Activated T-cell treated with anti-CD3 and anti-CD28 coated beads, Interleukin-2, amount 50 U/mL, for 4 hours (primary cell): ENCODE measurements at regions not wholly inside any gene's neighbourhood (a gene's known extent, or its start where the extent isn't known, plus 50 kb on each side); places are given as distances from the start of the nearest gene placed in this dataset.

Experiments used
- ATAC-seq, 2 donors: fragments of 200-7000 bp; cut with Tn5 transposase; one replicate each; pipeline ENCODE4 v1.10.0; 2021
- DNase-seq: peaks from one replicate; pipeline ENCODE4 v3.0.0-alpha.2; 2020
- H3K27me3 Mint-ChIP-seq: one replicate; pipeline ENCODE4 v1.8.0; 2021; ENCODE audit warnings: low read depth, mixed read lengths
- H3K36me3 Mint-ChIP-seq: one replicate; pipeline ENCODE4 v1.8.0; 2022; ENCODE audit warnings: mixed read lengths; ENCODE audit not compliant: insufficient read depth
- H3K4me1 Mint-ChIP-seq: one replicate; pipeline ENCODE4 v1.8.0; 2021; ENCODE audit warnings: low read depth, mixed read lengths
- H3K4me3 Mint-ChIP-seq: one replicate; pipeline ENCODE4 v1.8.0; 2021; ENCODE audit warnings: mild to moderate bottlenecking, moderate library complexity, mixed read lengths
- H3K9me3 Mint-ChIP-seq: one replicate; pipeline ENCODE4 v1.8.0; 2021; ENCODE audit warnings: mixed read lengths

DNA sequence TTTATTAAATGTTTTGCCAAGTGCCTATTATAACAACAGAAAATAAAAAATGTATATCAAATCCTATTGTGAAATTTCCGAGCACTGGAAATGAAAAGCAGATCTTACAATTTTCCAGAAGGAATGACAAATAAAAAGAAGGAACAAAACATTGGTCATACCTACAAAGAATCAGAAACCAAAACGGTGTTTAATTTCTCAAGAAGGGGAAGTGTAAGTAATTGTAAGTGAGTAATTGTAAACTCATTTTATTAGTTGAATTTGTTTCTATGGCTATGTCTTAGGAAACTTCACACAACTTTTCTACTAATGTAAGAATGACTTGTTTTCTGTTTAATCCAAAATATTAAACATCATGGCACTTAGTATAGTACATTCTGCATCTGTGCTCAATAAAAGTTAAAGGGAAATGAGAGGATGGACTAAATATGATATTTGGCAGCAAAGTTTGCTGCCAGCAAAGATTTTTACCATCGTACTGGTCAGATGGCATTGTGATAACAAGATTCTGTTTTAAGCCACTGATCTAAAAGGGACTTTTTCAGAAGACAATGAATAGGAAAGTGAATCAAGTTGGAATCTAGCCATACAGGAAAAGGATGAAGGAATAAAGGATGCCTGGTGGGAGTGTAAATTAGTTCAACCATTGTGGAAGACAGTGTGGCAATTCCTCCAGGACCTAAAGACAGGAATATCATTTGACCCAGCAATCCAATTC is 232.4 kb downstream of the NFKBIZ start:
- DNase-seq (no peak), ATAC-seq (no peak)
- Mint-ChIP-seq H3K36me3 (no peaks in the 10 kb centered on the region), H3K9me3 (peaks cover 3% of the 10 kb centered on the region), H3K4me3 (no peak overlapping the region), H3K27me3 (no peaks in the 10 kb centered on the region), H3K4me1 (peaks cover 54% of the 10 kb centered on the region)

GRCh38 chr3:102083473-102083872 is 234.2 kb downstream of the NFKBIZ start:
- Mint-ChIP-seq H3K4me1 (peaks cover 44% of the 10 kb centered on the region), H3K27me3 (no peaks in the 10 kb centered on the region), H3K4me3 (no peak overlapping the region), H3K9me3 (no peaks in the 10 kb centered on the region), H3K36me3 (no peaks in the 10 kb centered on the region)
- no peak for DNase-seq
- ATAC-seq = no peak

DNA sequence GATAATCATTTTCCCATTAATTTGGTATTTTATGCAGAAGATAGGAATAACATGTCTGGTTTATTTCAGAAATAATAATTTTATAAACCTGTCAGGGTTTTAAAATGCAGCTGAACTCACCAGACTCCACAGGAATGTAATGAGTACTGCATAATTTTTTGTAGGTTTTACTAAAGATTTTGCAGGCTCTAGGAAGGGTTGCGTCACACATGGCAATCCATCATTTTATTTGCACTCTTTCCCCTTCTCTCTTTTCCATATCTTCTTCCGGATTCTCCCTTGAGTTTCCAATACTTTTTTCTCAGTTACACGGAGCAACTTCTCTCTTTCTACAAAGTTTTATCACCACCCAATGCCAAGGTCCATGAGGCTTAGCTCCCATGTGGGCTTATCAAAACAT is 234.7 kb downstream of the NFKBIZ start:
- Mint-ChIP-seq H3K9me3 (no peaks in the 10 kb centered on the region), H3K36me3 (no peaks in the 10 kb centered on the region), H3K4me1 (peaks cover 39% of the 10 kb centered on the region), H3K27me3 (no peaks in the 10 kb centered on the region), H3K4me3 (no peak overlapping the region)
- no peak for ATAC-seq
- no peak for DNase-seq

DNA sequence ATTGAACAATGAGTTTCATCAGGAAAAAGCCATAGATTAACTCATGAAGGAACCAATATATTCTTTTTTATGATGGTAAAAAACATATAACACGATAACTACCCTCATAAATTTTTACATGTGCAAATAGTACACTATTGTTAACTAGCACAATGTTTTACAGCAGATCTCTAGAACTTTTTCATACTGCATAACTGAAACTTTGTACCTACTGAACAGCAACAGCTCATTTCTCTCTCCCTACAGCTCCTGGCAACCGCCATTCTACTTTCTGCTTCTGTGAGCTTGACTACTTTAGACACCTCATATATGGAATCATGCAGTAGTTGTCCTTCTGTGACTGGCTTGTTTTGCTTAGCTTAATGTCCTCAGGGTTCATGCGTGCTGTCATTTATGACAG is 235.4 kb downstream of the NFKBIZ start:
- Mint-ChIP-seq H3K4me1 (peaks cover 32% of the 10 kb centered on the region), H3K4me3 (no peak overlapping the region), H3K27me3 (no peaks in the 10 kb centered on the region), H3K36me3 (no peaks in the 10 kb centered on the region), H3K9me3 (no peaks in the 10 kb centered on the region)
- no peak for ATAC-seq
- DNase-seq = no peak

GRCh38 chr3:102085431-102086176 is 236.3 kb downstream of the NFKBIZ start:
- Mint-ChIP-seq H3K27me3 (no peaks in the 10 kb centered on the region), H3K4me3 (no peak overlapping the region), H3K4me1 (peaks cover 25% of the 10 kb centered on the region), H3K9me3 (no peaks in the 10 kb centered on the region), H3K36me3 (no peaks in the 10 kb centered on the region)
- DNase-seq (no peak), ATAC-seq (peak; percentile 82 to 85)

DNA sequence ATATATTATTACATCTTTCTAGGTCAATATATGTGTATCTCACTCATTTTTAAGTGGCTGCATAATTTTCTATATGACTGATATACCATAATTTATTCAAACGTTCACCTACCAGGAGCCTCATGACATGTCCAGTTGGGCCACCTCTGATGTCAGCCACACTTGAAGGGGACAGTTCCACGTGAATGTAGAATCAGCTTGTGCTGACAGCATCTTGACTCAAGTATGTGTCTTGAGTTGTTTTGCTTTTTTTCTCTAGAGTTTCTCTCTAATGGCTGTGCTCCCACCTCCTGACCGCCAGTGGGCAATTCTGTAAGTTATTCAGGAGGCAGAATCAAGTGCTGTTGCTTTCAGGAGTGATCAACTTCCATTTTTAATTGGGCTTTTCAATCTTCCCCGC is 237.9 kb downstream of the NFKBIZ start:
- Mint-ChIP-seq H3K36me3 (no peaks in the 10 kb centered on the region), H3K4me3 (no peak overlapping the region), H3K27me3 (no peaks in the 10 kb centered on the region), H3K4me1 (peaks cover 22% of the 10 kb centered on the region), H3K9me3 (no peaks in the 10 kb centered on the region)
- DNase-seq (no peak), ATAC-seq (no peak)

DNA sequence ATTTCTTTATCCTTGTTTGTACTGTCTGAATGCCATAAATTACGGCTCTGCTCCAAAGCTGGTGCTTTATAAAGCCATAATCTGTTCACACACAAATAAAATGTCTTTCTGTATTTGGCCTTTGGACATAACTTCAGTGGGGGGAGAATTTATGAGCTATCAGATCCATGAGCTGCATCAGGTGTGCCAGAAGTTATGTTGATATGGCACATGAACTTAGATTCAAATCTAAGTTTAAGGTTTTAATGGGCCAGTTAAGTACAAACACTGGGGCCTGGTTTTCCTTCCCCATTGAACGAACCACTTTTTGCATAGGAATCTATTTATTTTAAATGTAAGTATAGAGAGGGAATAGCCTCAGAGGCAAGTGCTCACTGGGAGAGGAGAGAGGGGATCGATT is 239.9 kb downstream of the NFKBIZ start:
- DNase-seq (no peak), ATAC-seq (no peak)
- H3K27me3 Mint-ChIP-seq = no peaks in the 10 kb centered on the region
- H3K36me3 Mint-ChIP-seq = no peaks in the 10 kb centered on the region
- H3K4me3 Mint-ChIP-seq = no peak overlapping the region
- H3K4me1 Mint-ChIP-seq = peaks cover 33% of the 10 kb centered on the region
- H3K9me3 Mint-ChIP-seq = no peaks in the 10 kb centered on the region

DNA sequence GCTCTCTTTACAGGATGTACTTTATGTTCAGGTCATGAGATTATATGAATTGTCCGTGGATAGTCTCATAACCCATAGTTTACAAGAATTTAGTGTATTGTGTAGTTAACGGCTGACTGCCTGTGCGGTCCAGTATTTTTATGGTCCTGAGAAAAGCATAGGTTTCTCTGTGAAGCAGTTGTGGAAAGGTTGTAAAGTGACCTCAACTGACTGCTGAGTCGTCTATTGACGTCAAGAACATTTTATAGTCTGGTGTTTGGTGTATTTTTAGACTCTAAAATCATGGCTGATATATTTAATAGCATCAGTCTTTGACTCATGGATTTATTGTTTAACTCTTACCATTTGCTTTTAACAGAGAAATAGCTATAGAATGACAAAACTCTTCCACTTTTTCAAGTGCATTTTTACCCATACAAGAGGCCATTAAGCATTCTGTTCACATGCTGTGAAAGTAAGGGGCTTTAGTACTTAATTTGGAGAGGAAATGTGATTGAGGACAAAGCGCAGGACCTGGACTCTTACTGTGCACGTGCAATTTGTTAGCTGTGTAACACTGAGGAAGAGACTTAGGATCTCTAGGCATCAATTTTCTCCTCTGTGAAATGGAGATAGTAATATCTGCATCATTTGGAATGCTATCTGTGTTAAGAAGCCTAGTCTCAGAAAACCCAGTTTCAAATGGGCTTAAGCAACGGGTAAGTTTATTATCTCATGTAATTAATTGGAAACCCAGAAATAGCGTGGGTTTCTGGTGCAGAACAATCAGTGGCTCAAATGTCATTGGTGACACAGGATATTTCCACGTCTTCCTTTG is 240.8 kb downstream of the NFKBIZ start:
- Mint-ChIP-seq H3K4me3 (no peak overlapping the region), H3K9me3 (no peaks in the 10 kb centered on the region), H3K4me1 (peaks cover 35% of the 10 kb centered on the region), H3K27me3 (no peaks in the 10 kb centered on the region), H3K36me3 (no peaks in the 10 kb centered on the region)
- no peak for ATAC-seq
- no peak for DNase-seq

DNA sequence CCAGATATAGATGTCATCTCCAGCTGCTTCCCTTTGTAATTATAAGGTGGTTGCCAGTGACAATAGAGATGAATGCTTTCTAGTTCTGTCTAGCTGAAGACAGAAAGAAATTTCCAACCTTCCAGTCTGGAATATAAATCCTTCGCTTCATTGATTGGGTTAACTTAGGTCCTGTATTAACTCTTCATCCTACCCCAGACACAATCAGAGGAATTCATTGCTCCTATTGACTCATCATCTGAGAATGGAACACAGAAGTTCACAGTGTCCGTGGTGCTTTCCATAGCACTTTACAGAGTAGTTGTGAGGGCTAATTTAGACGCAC is 241.4 kb downstream of the NFKBIZ start:
- Mint-ChIP-seq H3K27me3 (no peaks in the 10 kb centered on the region), H3K4me3 (no peak overlapping the region), H3K36me3 (no peaks in the 10 kb centered on the region), H3K9me3 (no peaks in the 10 kb centered on the region), H3K4me1 (peaks cover 29% of the 10 kb centered on the region)
- no peak for ATAC-seq
- DNase-seq = no peak

DNA sequence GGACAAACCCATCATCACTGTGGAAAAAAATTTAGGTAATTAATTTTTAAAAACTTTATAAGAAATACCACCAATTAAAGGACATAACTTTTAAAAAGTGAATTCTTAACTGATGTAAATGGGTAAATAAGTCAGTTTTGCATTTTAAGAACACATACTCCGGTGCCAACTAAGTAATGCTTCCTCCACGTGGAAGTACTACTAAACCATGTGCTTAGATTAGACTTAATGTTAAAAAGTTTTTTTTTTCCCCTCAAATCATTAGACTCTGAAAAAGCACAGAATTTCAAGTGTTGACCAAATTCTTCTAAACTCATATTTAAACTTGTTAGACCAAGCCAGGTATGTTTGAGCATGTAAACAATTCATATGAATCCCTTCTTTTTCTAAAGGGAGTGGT is 242.0 kb downstream of the NFKBIZ start:
- H3K9me3 Mint-ChIP-seq = no peaks in the 10 kb centered on the region
- H3K4me1 Mint-ChIP-seq = peaks cover 25% of the 10 kb centered on the region
- ATAC-seq (no peak), DNase-seq (no peak)
- no peaks in the 10 kb centered on the region for H3K36me3 Mint-ChIP-seq
- no peak overlapping the region for H3K4me3 Mint-ChIP-seq
- no peaks in the 10 kb centered on the region for H3K27me3 Mint-ChIP-seq

DNA sequence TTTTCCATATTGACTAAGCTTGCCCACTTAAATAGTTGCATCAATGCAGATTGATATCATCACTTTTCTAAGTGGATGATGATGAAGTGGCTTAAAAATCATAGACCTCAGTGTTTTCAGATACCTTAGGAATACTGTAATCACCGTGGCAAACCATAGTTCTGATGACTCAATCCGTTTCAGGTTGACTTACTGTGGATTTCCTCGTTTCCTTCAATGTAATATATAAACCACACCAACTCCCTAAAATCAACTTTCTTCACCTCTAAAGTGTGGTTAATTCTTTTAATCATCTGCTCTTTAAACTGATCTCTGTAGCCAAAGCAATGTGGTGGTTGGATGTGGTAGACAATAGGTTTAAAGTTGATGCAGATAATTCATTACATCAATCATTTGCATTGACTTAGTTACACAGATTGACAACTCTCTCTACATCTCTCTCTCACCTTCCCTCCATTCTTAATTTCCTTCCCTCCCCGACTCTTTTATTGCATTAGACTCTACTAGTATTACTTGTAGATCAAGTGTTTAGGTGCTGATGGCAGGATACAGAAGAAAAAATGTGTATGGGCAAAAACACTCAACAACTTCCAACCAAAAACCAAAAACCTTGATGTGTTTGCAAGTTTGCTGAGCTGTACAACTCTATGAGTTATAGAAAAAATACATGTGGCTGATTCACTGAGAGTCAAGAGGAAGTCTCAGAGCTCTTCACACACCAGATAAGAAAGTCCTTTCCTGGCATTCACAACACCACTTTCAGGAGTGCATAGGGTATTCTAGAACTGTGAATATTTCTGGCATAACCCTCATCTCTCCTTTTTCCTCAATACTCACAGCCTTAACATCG is 243.5 kb downstream of the NFKBIZ start:
- H3K27me3 Mint-ChIP-seq = no peaks in the 10 kb centered on the region

DNA sequence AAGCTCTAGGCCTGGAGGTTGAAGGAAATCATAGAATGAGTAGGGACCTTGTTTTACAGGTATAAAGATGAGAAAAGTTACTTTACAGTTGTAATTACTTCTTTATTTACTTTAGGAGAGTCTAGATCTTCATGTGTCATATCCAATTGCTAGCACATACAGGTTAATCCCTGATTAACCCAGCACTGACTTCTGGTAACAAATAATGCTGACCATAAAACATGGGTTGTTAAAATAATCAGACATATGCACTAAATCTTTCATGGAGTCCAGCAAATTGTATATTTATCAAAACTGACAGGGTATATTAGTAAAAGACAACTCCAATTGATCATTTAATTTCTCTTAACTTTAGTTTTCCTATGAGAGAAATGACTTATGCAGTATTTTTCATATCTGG is 245.2 kb downstream of the NFKBIZ start:
- no peaks in the 10 kb centered on the region for H3K27me3 Mint-ChIP-seq
- DNase-seq (no peak), ATAC-seq (no peak)
- H3K4me3 Mint-ChIP-seq = no peak overlapping the region
- no peaks in the 10 kb centered on the region for H3K36me3 Mint-ChIP-seq
- no peaks in the 10 kb centered on the region for H3K9me3 Mint-ChIP-seq
- peaks cover 27% of the 10 kb centered on the region for H3K4me1 Mint-ChIP-seq

More for the DNA sequence above, 243.5 kb downstream of the NFKBIZ start:
- no peaks in the 10 kb centered on the region for H3K36me3 Mint-ChIP-seq
- peak overlapping the region; percentile 15 for H3K4me3 Mint-ChIP-seq
- ATAC-seq (peak; percentile 88 to 91), DNase-seq (no peak)
- H3K4me1 Mint-ChIP-seq = peaks cover 27% of the 10 kb centered on the region
- H3K9me3 Mint-ChIP-seq = no peaks in the 10 kb centered on the region

DNA sequence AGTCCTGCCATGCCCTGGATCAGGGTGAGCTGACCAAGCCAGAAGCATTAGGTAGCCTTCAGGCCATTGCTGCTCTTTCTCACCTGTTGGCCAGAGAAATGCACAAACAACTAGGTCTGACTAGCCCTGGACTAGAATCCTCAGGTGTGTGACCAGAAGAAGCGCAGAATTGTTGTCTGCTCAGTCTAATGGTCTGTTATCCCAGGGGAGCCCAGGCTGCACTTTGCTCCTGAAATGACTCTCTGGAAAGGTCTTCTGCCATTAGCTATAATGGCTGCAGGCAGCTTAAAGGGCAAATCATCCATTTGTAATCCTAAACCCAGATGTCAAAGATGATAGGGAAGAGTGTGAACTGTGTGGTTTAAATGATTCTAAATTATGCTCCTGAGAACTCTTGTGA is 246.1 kb downstream of the NFKBIZ start:
- DNase-seq = no peak

GRCh38 chr3:102096066-102096465 is 246.8 kb downstream of the NFKBIZ start:
- no peak for DNase-seq

More for the DNA sequence above, 246.1 kb downstream of the NFKBIZ start:
- no peak for ATAC-seq
- H3K36me3 Mint-ChIP-seq = no peaks in the 10 kb centered on the region
- no peak overlapping the region for H3K4me3 Mint-ChIP-seq
- H3K27me3 Mint-ChIP-seq = no peaks in the 10 kb centered on the region
- peaks cover 27% of the 10 kb centered on the region for H3K4me1 Mint-ChIP-seq
- H3K9me3 Mint-ChIP-seq = no peaks in the 10 kb centered on the region

More at GRCh38 chr3:102096066-102096465, 246.8 kb downstream of the NFKBIZ start:
- H3K4me1 Mint-ChIP-seq = peaks cover 27% of the 10 kb centered on the region
- ATAC-seq = no peak
- H3K4me3 Mint-ChIP-seq = no peak overlapping the region
- H3K27me3 Mint-ChIP-seq = peaks cover 2% of the 10 kb centered on the region
- no peaks in the 10 kb centered on the region for H3K36me3 Mint-ChIP-seq
- no peaks in the 10 kb centered on the region for H3K9me3 Mint-ChIP-seq
